ENCODE measurements at regions not wholly inside any gene's neighbourhood (a gene's known extent, or its start where the extent isn't known, plus 50 kb on each side); places are given as distances from the start of the nearest gene placed in this dataset.
"Not testable (repeated sequence)": the region's sequence is repeated elsewhere in the genome, so short reads cannot be mapped to it uniquely, and the experiment has no call there.

- TF ChIP-seq CTCF (IDR thresholded peaks at IDR 0.05; ENCODE audit: insufficient read depth, low read length, missing control alignments) = no peak
- POLR2A ChIA-PET = no interaction called here
- DNase-seq (ENCODE audit: low read depth, low spot score) = no peak
- CTCF ChIA-PET = interaction anchor here (0.9 to 1.2 kb wide), 3 partner anchors 8 to 30 kb away, joined by 3 to 4 read pairs (median 3); no protein-coding TSS in a partner anchor
- no peak overlapping the region for H3K4me3 ChIP-seq (ENCODE audit: low read depth, low read length)
These were observed 81.1 kb upstream of the PIM1 start for GRCh38 chr6:37088897-37089296.

- ChIA-PET CTCF (interaction anchor here (0.9 to 1.2 kb wide), 2 partner anchors 9 to 31 kb away, joined by 3 to 4 read pairs; no protein-coding TSS in a partner anchor), POLR2A (no interaction called here)
- TF ChIP-seq CTCF (IDR thresholded peaks at IDR 0.05; ENCODE audit: insufficient read depth, low read length, missing control alignments) = no peak
- no peak for DNase-seq (ENCODE audit: low read depth, low spot score)
- no peak overlapping the region for H3K4me3 ChIP-seq (ENCODE audit: low read depth, low read length)
These were observed 80.2 kb upstream of the PIM1 start for GRCh38 chr6:37089783-37090182.

GRCh38 chr6:37091104-37091503, 78.8 kb upstream of the PIM1 start:
- CTCF ChIA-PET; H3K4me3 ChIP-seq (ENCODE audit: low read depth, low read length); DNase-seq (ENCODE audit: low read depth, low spot score); POLR2A ChIA-PET: not testable (repeated sequence)

- DNase-seq (ENCODE audit: low read depth, low spot score); CTCF ChIA-PET; H3K4me3 ChIP-seq (ENCODE audit: low read depth, low read length); POLR2A ChIA-PET: not testable (repeated sequence)
These were observed 78.4 kb upstream of the PIM1 start for GRCh38 chr6:37091586-37091985.

GRCh38 chr6:37092923-37093727, 76.8 kb upstream of the PIM1 start:
- POLR2A ChIA-PET = interaction anchor here (0.6 kb wide), 1 partner anchor 84 kb away, joined by 3 read pairs; no protein-coding TSS in a partner anchor
- no peak for TF ChIP-seq CTCF (IDR thresholded peaks at IDR 0.05; ENCODE audit: insufficient read depth, low read length, missing control alignments)
- H3K4me3 ChIP-seq (ENCODE audit: low read depth, low read length) = no peak overlapping the region
- DNase-seq (ENCODE audit: low read depth, low spot score) = no peak
- CTCF ChIA-PET = no interaction called here

- CTCF ChIA-PET = no interaction called here
- no peak for TF ChIP-seq CTCF (IDR thresholded peaks at IDR 0.05; ENCODE audit: insufficient read depth, low read length, missing control alignments)
These were observed 76.3 kb upstream of the PIM1 start for GRCh38 chr6:37093728-37094069.

GRCh38 chr6:37095997-37096396, 74.0 kb upstream of the PIM1 start:
- no peak for DNase-seq (ENCODE audit: low read depth, low spot score)
- TF ChIP-seq CTCF (IDR thresholded peaks at IDR 0.05; ENCODE audit: insufficient read depth, low read length, missing control alignments) = no peak
- POLR2A ChIA-PET = no interaction called here
- CTCF ChIA-PET = interaction anchor here (0.9 kb wide), 1 partner anchor 9 kb away, joined by 3 read pairs; no protein-coding TSS in a partner anchor
- H3K4me3 ChIP-seq (ENCODE audit: low read depth, low read length) = no peak overlapping the region

More at GRCh38 chr6:37093728-37094069, 76.3 kb upstream of the PIM1 start:
- no peak for DNase-seq (ENCODE audit: low read depth, low spot score)
- no peak overlapping the region for H3K4me3 ChIP-seq (ENCODE audit: low read depth, low read length)
- POLR2A ChIA-PET = interaction anchor here (0.6 kb wide), 1 partner anchor 85 kb away, joined by 3 read pairs; no protein-coding TSS in a partner anchor
